ENCODE measurements at regions not wholly inside any gene's neighbourhood (a gene's known extent, or its start where the extent isn't known, plus 50 kb on each side); places are given as distances from the start of the nearest gene placed in this dataset.

- TF ChIP-seq CTCF (IDR thresholded peaks at IDR 0.05): no peak
- TF ChIP-seq POLR2A (IDR thresholded peaks at IDR 0.05): no peak
Observed at GRCh38 chr5:53194086-53194485, 84.5 kb upstream of the MOCS2 start.

All from right lobe of liver (tissue), 4 donors.